ENCODE measurements at regions not wholly inside any gene's neighbourhood (a gene's known extent, or its start where the extent isn't known, plus 50 kb on each side); places are given as distances from the start of the nearest gene placed in this dataset.

GRCh38 chr1:60895701-60896100 is 186.7 kb upstream of the NFIA start:
- Histone ChIP-seq H3K4me1 (ENCODE audit: control insufficient read depth in 3 of 3, insufficient read depth in 2 of 3, low read depth in 1 of 3, low read length in 2 of 3) (peaks cover 0 to 10% (median 4%) of the 10 kb centered on the region in 3 donors), H3K9me3 (ENCODE audit: control insufficient read depth in 2 of 2, insufficient read depth in 1 of 2, low read depth in 1 of 2, low read length in 1 of 2) (no peaks in the 10 kb centered on the region), H3K27me3 (ENCODE audit: control insufficient read depth in 3 of 3, insufficient read depth in 3 of 3, low read length in 3 of 3) (no peaks in the 10 kb centered on the region), H3K36me3 (ENCODE audit: control insufficient read depth in 3 of 3, insufficient read depth in 2 of 3, low read depth in 1 of 3, low read length in 3 of 3) (no peaks in the 10 kb centered on the region), H3K4me3 (ENCODE audit: low read depth in 1 of 3, low read length in 3 of 3) (no peak overlapping the region), H3K27ac (ENCODE audit: low read depth in 1 of 3, low read length in 2 of 3) (no peak overlapping the region)
- WGBS, 3 donors, result 71 to 81% (median 80%) methylated on average over 3 of the region's 3 CpGs
- no peak for DNase-seq
- FAIRE-seq, result no peak

- DNase-seq, result no peak
- Histone ChIP-seq H3K9me3 (ENCODE audit: control insufficient read depth in 2 of 2, insufficient read depth in 1 of 2, low read depth in 1 of 2, low read length in 1 of 2) (no peaks in the 10 kb centered on the region), H3K27me3 (ENCODE audit: control insufficient read depth in 3 of 3, insufficient read depth in 3 of 3, low read length in 3 of 3) (no peaks in the 10 kb centered on the region), H3K36me3 (ENCODE audit: control insufficient read depth in 3 of 3, insufficient read depth in 2 of 3, low read depth in 1 of 3, low read length in 3 of 3) (no peaks in the 10 kb centered on the region), H3K4me1 (ENCODE audit: control insufficient read depth in 3 of 3, insufficient read depth in 2 of 3, low read depth in 1 of 3, low read length in 2 of 3) (peaks cover 0 to 10% (median 4%) of the 10 kb centered on the region in 3 donors), H3K4me3 (ENCODE audit: low read depth in 1 of 3, low read length in 3 of 3) (no peak overlapping the region), H3K27ac (ENCODE audit: low read depth in 1 of 3, low read length in 2 of 3) (no peak overlapping the region)
- WGBS, 3 donors, result 74 to 82% (median 78%) methylated on average over 6 of the region's 6 CpGs
- FAIRE-seq, result no peak
Observed at GRCh38 chr1:60895252-60895651, 187.1 kb upstream of the NFIA start.

GRCh38 chr1:60894741-60895140 is 187.6 kb upstream of the NFIA start:
- no peak for DNase-seq
- Histone ChIP-seq H3K4me3 (ENCODE audit: low read depth in 1 of 3, low read length in 3 of 3) (no peak overlapping the region), H3K36me3 (ENCODE audit: control insufficient read depth in 3 of 3, insufficient read depth in 2 of 3, low read depth in 1 of 3, low read length in 3 of 3) (no peaks in the 10 kb centered on the region), H3K9me3 (ENCODE audit: control insufficient read depth in 2 of 2, insufficient read depth in 1 of 2, low read depth in 1 of 2, low read length in 1 of 2) (no peaks in the 10 kb centered on the region), H3K4me1 (ENCODE audit: control insufficient read depth in 3 of 3, insufficient read depth in 2 of 3, low read depth in 1 of 3, low read length in 2 of 3) (peaks cover 0 to 10% (median 4%) of the 10 kb centered on the region in 3 donors), H3K27ac (ENCODE audit: low read depth in 1 of 3, low read length in 2 of 3) (no peak overlapping the region), H3K27me3 (ENCODE audit: control insufficient read depth in 3 of 3, insufficient read depth in 3 of 3, low read length in 3 of 3) (no peaks in the 10 kb centered on the region)
- 48 to 79% (median 61%) methylated on average over 2 of the region's 2 CpGs for WGBS, 3 donors
- FAIRE-seq, result no peak

- H3K27ac ChIP-seq (ENCODE audit: low read depth in 1 of 3, low read length in 2 of 3), result no peak overlapping the region
- no peaks in the 10 kb centered on the region for H3K27me3 ChIP-seq (ENCODE audit: control insufficient read depth in 3 of 3, insufficient read depth in 3 of 3, low read length in 3 of 3)
- 17 to 56% (median 32%) methylated on average over 3 of the region's 3 CpGs for WGBS, 3 donors
- H3K4me3 ChIP-seq (ENCODE audit: low read depth in 1 of 3, low read length in 3 of 3), result no peak overlapping the region
- no peaks in the 10 kb centered on the region for H3K9me3 ChIP-seq (ENCODE audit: control insufficient read depth in 2 of 2, insufficient read depth in 1 of 2, low read depth in 1 of 2, low read length in 1 of 2)
- FAIRE-seq, result no peak
- H3K4me1 ChIP-seq (ENCODE audit: control insufficient read depth in 3 of 3, insufficient read depth in 2 of 3, low read depth in 1 of 3, low read length in 2 of 3), result peaks cover 0 to 10% (median 4%) of the 10 kb centered on the region in 3 donors
- peak in 1 of 2 donors; percentile 79 for DNase-seq
- H3K36me3 ChIP-seq (ENCODE audit: control insufficient read depth in 3 of 3, insufficient read depth in 2 of 3, low read depth in 1 of 3, low read length in 3 of 3), result no peaks in the 10 kb centered on the region
Observed at GRCh38 chr1:60894130-60894529, 188.2 kb upstream of the NFIA start.

GRCh38 chr1:60893136-60893930 is 189.0 kb upstream of the NFIA start:
- FAIRE-seq, result no peak
- Histone ChIP-seq H3K27ac (ENCODE audit: low read depth in 1 of 3, low read length in 2 of 3) (no peak overlapping the region), H3K36me3 (ENCODE audit: control insufficient read depth in 3 of 3, insufficient read depth in 2 of 3, low read depth in 1 of 3, low read length in 3 of 3) (no peaks in the 10 kb centered on the region), H3K4me3 (ENCODE audit: low read depth in 1 of 3, low read length in 3 of 3) (no peak overlapping the region), H3K4me1 (ENCODE audit: control insufficient read depth in 3 of 3, insufficient read depth in 2 of 3, low read depth in 1 of 3, low read length in 2 of 3) (peaks cover 0 to 6% (median 4%) of the 10 kb centered on the region in 3 donors), H3K9me3 (ENCODE audit: control insufficient read depth in 2 of 2, insufficient read depth in 1 of 2, low read depth in 1 of 2, low read length in 1 of 2) (no peaks in the 10 kb centered on the region), H3K27me3 (ENCODE audit: control insufficient read depth in 3 of 3, insufficient read depth in 3 of 3, low read length in 3 of 3) (no peaks in the 10 kb centered on the region)
- WGBS, 3 donors, result 12 to 48% (median 29%) methylated on average over 11 of the region's 11 CpGs
- peak in 1 of 2 donors; percentile 12 for DNase-seq

GRCh38 chr1:60891765-60892164 is 190.6 kb upstream of the NFIA start:
- Histone ChIP-seq H3K36me3 (ENCODE audit: control insufficient read depth in 3 of 3, insufficient read depth in 2 of 3, low read depth in 1 of 3, low read length in 3 of 3) (no peaks in the 10 kb centered on the region), H3K4me1 (ENCODE audit: control insufficient read depth in 3 of 3, insufficient read depth in 2 of 3, low read depth in 1 of 3, low read length in 2 of 3) (peaks cover 0 to 4% (median 0%) of the 10 kb centered on the region in 3 donors), H3K9me3 (ENCODE audit: control insufficient read depth in 2 of 2, insufficient read depth in 1 of 2, low read depth in 1 of 2, low read length in 1 of 2) (no peaks in the 10 kb centered on the region), H3K27me3 (ENCODE audit: control insufficient read depth in 3 of 3, insufficient read depth in 3 of 3, low read length in 3 of 3) (peaks cover 0 to 2% (median 0%) of the 10 kb centered on the region in 3 donors), H3K4me3 (ENCODE audit: low read depth in 1 of 3, low read length in 3 of 3) (no peak overlapping the region), H3K27ac (ENCODE audit: low read depth in 1 of 3, low read length in 2 of 3) (no peak overlapping the region)
- 81 to 93% (median 92%) methylated on average over 3 of the region's 3 CpGs for WGBS, 3 donors
- DNase-seq (no peak), FAIRE-seq (no peak)

- H3K4me1 ChIP-seq (ENCODE audit: control insufficient read depth in 3 of 3, insufficient read depth in 2 of 3, low read depth in 1 of 3, low read length in 2 of 3), result peaks cover 0 to 4% (median 0%) of the 10 kb centered on the region in 3 donors
- peaks cover 0 to 2% (median 0%) of the 10 kb centered on the region in 3 donors for H3K27me3 ChIP-seq (ENCODE audit: control insufficient read depth in 3 of 3, insufficient read depth in 3 of 3, low read length in 3 of 3)
- FAIRE-seq (no peak), DNase-seq (no peak)
- H3K36me3 ChIP-seq (ENCODE audit: control insufficient read depth in 3 of 3, insufficient read depth in 2 of 3, low read depth in 1 of 3, low read length in 3 of 3), result no peaks in the 10 kb centered on the region
- H3K4me3 ChIP-seq (ENCODE audit: low read depth in 1 of 3, low read length in 3 of 3), result no peak overlapping the region
- H3K9me3 ChIP-seq (ENCODE audit: control insufficient read depth in 2 of 2, insufficient read depth in 1 of 2, low read depth in 1 of 2, low read length in 1 of 2), result no peaks in the 10 kb centered on the region
- no peak overlapping the region for H3K27ac ChIP-seq (ENCODE audit: low read depth in 1 of 3, low read length in 2 of 3)
- 87 to 90% (median 88%) methylated on average over 6 of the region's 6 CpGs for WGBS, 3 donors
Observed at GRCh38 chr1:60891281-60891680, 191.1 kb upstream of the NFIA start.

- no peak for DNase-seq
- Histone ChIP-seq H3K4me3 (ENCODE audit: low read depth in 1 of 3, low read length in 3 of 3) (no peak overlapping the region), H3K9me3 (ENCODE audit: control insufficient read depth in 2 of 2, insufficient read depth in 1 of 2, low read depth in 1 of 2, low read length in 1 of 2) (no peaks in the 10 kb centered on the region), H3K27me3 (ENCODE audit: control insufficient read depth in 3 of 3, insufficient read depth in 3 of 3, low read length in 3 of 3) (peaks cover 0 to 2% (median 0%) of the 10 kb centered on the region in 3 donors), H3K27ac (ENCODE audit: low read depth in 1 of 3, low read length in 2 of 3) (no peak overlapping the region), H3K36me3 (ENCODE audit: control insufficient read depth in 3 of 3, insufficient read depth in 2 of 3, low read depth in 1 of 3, low read length in 3 of 3) (no peaks in the 10 kb centered on the region), H3K4me1 (ENCODE audit: control insufficient read depth in 3 of 3, insufficient read depth in 2 of 3, low read depth in 1 of 3, low read length in 2 of 3) (peaks cover 0 to 4% (median 0%) of the 10 kb centered on the region in 3 donors)
- FAIRE-seq, result no peak
Observed at GRCh38 chr1:60890664-60891063, 191.7 kb upstream of the NFIA start.
